SW 1271 (cell line): ENCODE measurements at regions not wholly inside any gene's neighbourhood (a gene's known extent, or its start where the extent isn't known, plus 50 kb on each side); places are given as distances from the start of the nearest gene placed in this dataset.

Experiments used
- DNase-seq, 2 experiments: peaks; one replicate each; lab custom pipeline; 2025; lab: John Stamatoyannopoulos, UW

DNA sequence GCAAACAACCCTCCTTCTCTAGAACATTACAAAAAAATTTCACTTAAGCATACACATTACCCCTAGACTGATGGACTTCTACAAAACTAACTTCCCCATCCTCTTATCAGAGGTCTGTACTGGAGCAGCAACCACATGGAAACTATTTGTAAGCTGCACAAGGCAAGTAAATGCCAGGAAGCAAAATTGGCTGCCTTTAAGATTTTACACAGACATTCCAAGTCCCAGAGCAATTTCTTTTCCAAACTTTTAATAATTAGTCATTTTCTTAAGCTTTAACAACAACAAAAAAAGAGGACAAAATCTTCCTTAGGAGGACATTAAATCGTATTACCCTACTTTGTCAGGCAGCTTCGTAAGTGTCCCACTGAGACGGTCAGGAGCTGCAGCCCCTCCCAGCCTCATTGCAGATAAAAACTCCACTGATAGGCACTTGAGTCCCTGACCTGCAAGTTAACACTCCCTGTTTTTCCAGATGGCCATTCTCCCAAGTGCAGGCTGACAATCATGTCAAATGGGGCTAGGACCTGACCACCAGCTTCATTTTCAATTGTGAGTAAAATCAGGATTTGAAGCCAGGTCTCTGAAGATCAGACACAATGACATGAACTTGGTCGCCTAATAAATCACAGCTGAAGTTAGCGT is 680.1 kb downstream of the DIAPH3 start:
- no peak for DNase-seq

DNA sequence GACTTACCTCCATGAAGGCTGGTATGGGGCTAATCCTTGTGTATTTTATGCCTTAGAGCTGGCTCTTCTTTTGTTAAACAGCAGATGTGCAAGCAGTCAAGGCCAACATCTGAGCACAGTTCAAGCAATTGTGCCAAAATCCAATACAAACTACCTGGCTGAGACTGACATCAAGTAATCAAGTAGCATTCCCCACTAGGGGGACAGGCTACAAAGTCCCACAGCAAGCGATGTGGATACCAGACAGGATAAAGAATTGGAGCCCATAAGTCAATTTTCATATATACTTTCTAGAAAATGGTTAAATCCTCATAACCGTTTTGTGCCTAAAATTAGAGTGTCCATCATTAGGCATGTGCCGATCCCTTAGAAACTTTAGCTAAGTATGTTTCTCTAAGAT is 675.8 kb downstream of the DIAPH3 start:
- DNase-seq = no peak

GRCh38 chr13:59488436-59488835 is 675.3 kb downstream of the DIAPH3 start:
- no peak for DNase-seq

DNA sequence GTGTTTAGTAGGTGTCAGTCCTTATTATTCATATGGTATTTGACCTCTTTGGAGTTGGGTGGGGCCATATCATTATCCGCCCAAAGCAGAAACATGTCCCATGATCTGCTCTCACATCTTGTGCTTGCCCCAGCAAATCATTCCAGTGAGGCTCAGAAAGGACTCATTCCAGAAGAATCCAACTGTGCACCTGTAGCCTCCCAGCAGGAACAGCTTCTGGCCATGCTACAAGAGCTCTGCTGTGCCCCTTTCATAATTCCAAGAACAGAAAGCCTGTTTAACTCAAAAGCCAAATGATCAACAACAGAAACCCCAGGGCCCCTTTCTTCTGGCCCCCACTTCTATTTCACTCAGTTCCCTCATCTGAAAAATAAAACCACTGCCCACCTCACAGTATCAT is 673.1 kb downstream of the DIAPH3 start:
- no peak for DNase-seq

DNA sequence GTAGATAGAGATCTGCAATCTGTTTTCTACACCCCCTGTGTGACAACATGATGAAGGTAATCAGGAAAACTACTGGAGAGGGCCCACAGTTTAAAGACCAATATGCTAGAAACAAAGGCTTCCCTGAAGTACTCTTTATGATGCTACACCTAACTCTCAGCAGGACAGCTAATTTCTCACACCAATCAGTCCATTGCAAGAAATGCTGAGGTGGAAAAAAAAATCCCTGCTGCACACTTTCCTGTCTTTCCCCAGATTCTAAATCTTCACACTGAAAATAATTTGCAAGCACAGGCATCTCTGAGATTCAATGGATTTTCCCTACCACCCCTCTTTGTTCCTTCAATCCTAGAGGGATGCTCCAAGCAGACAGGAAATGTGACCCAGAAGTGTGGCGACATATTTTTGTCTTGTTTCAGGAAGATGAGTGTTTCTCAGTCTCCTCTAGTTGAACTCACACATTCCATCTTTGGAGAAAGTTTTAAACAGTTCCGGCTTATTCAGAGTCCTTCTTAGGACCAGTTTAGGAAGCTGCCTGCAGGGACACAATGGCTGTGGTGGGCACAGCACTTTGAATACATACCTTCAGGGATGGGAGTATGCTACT is 671.6 kb downstream of the DIAPH3 start:
- no peak for DNase-seq

DNA sequence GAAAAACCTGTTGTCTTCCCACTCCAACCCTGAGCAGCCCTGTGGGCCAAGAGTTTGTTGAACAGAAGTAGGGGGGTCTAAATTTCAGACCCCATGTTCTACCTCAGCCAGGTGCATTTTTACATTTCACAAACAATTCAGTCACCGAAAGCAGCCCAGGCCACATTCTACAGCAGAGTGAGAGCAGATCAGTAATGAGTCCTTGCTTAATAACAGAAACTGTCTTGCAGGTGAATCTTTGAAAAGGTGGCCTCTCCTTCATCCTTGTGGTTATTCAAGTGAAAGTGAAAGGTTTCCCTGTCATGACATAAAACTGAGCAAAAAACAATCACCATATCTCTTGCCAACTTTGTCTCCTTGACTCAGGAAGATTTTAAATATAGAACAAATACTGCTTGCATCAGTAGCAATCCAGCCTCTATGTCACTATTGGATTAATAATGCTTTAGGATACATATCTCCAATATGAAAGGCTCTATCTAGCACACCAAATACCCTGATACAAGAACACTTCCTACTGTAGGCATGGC is 670.2 kb downstream of the DIAPH3 start:
- DNase-seq = no peak

- no peak for DNase-seq
Observed at GRCh38 chr13:59494151-59494550, 669.6 kb downstream of the DIAPH3 start.

GRCh38 chr13:59494560-59494970 is 669.2 kb downstream of the DIAPH3 start:
- no peak for DNase-seq

GRCh38 chr13:59495299-59495698 is 668.4 kb downstream of the DIAPH3 start:
- DNase-seq = no peak

DNA sequence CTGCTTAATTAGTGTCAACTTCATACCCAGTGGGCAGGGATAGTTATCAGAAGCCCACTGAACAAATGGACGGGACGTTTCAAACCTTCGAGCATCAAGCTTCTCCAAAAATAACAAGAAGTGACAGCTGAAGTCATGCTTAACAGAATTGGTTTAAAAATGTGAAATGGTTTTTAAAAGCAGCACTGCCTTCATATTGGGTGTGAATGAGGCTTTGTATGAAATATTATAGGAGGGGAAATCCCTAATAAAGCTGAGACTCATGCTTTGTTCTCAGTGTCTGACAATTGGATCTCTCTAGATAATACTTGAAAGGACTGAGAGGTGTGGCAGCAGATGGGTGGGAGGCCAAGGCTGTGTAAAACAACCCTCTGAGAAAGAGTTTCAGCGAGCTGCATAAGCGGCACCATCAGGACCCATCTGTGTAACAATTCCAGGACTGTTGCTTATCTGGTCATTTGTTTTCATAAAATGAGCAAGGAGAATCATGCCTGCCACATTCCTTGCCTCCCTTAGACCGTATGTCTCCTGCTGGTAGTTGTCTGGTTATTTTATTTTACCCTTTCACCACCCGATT is 667.7 kb downstream of the DIAPH3 start:
- DNase-seq = no peak

DNA sequence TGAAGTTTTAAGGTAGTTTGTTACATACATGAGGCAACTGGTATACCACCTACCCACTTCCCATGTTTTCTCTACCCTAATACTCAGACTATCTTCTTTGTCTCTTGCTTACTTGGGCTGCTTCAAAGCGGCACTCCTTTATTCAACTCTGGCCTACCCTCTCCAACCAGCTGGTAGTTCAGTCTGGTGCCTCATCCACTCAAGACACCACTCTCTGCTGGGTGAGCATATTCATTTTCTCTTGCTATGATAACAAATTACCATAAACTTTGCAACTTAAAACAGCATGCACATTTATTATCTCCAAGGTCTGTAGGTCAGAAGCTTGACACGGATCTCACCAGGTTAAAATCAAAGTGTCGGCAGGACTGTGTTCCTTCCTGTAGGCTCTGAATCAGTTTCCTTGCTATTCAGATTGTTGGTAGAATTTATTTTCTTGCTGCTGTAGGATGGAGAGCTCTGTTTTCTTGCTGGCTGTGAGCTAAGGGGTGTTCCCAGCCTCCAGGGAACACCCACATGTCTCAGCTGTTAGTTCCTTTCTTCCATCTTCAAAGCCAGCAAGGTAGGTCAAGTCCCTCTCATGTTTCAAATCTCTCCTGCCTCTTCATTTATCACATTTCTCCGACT is 666.0 kb downstream of the DIAPH3 start:
- DNase-seq = no peak

- no peak for DNase-seq
Observed at GRCh38 chr13:59501004-59501403, 662.7 kb downstream of the DIAPH3 start.

- DNase-seq = no peak
Observed at GRCh38 chr13:59504407-59504806, 659.3 kb downstream of the DIAPH3 start.

DNA sequence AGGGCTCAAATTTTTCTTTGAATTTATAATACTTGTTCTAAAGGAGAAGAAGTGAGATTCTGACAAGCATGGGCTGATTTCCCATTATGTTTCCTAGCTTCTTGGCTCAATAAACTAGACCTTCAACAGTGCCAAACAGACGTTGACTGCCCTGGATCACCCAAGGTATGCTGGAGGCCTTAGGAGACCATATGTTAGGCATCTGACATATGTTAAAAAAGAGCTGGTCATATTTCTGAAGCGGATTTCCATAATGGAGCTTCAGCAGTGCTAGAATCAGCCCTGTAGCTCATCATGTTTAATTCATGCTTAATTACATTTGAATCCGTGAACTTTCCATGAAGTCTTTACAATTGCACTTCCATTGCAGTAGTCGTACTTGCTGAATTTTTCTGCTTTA is 653.3 kb downstream of the DIAPH3 start:
- no peak for DNase-seq

DNA sequence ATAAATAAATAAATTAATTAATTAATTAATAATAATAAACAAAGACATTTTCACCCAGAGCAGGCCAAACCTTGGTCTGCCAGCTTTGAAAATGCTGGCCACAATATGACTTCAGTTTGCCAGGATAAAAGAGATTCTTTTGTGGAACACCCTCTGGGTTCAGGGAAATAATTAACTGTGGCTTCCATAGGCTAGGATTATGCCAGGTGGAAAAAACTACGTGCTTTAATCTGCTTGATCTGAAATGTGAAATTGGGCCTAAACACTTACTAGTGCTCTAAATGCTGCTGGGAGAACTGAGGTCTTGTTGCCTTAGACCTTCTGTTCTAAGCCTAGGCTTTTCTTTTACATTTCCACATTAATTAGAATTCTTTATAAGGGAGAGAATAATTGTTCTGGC is 650.0 kb downstream of the DIAPH3 start:
- DNase-seq = no peak

DNA sequence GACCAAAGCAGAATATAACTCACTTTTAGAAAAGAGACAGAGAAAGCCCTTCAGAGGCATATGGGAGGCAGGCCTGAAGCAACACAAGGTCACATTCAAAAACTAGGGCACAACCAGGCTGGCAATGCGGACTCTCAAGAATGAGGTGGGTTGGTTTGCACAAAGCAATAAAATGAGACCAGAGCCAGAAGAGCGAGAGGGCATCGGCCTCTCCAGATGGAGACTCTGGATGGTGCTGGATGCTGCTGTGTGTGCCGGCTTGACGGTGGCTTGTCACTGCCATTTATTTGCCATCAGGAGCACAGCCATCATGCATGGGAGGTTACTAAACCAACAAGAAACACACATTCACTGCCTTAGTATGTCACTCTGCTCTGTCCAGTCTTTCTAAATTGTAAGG is 649.4 kb downstream of the DIAPH3 start:
- DNase-seq = no peak

GRCh38 chr13:59519819-59520218 is 643.9 kb downstream of the DIAPH3 start:
- DNase-seq = no peak

- DNase-seq = no peak
Observed at GRCh38 chr13:59521549-59521948, 642.2 kb downstream of the DIAPH3 start.

DNA sequence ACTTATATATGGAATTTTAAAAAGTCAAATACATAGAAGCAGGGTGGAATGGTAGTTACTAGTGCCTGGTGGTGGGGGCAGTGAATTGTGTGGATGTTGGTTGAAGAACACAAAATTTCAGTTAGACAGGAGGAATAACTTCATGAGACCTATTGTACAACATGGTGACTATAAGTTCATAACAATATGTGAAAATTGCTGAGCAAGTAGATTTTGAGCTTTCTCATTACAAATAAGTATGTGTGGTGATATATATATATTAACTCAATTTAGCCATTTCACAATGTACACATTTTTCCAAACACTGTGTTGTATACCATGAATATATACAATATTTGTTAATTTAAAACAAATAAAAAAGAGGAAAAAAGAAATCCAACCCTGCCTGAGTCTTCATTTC is 641.1 kb downstream of the DIAPH3 start:
- no peak for DNase-seq

DNA sequence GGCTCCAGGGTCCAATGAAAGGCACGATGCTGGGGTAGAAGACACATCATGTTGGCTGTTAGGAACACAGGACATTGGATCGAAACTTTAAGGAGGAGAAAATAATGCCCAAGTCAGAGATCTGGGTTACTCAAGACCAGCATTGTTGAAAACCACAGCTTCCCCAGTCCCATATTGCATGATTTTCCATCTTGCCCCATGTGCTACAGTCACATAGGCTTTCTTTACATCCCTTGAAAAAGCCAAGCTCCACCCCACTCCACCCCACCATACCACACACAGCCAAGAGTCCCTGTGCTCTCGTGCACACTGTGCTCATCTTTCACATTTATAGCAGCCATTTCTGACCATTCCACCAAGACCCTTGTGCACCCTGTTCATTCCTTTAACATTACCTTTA is 636.2 kb downstream of the DIAPH3 start:
- DNase-seq = no peak

DNA sequence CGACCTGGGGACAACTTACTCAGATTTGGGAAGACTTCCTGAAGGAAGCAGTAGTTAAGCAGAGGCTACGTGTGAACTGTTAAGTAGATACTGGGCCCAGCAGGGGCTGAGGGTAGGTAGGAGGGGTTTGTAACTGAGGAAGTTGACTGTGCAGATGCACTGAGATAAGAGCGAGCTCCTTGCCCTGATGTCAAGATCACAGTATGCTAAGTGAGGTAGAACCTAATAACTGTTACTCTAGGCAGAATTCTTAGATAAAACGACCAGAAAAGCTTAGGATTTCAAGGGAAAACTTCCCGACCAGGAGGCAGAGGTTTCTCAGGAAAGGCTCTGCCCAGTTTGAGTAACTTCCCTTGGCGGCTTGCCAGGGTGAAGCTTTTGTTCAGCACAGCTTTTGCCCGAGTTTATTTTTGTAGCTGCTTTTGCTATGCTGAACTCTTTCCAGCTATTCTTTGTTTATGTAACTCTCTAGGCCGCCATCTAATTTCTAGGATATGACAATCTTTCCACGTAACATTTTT is 632.1 kb downstream of the DIAPH3 start:
- peak in 1 of 2 experiments; percentile 71 for DNase-seq

GRCh38 chr13:59532405-59532804 is 631.3 kb downstream of the DIAPH3 start:
- no peak for DNase-seq
